Uterus (tissue), 2 donors: ENCODE measurements at regions not wholly inside any gene's neighbourhood (a gene's known extent, or its start where the extent isn't known, plus 50 kb on each side); places are given as distances from the start of the nearest gene placed in this dataset.

Source experiments
- CTCF ChIP-seq, 4 experiments: fragments of 200-600 bp in 2 of 4; fragments of 450-650 bp in 2 of 4; sonication (generic) in 2 of 4; IDR thresholded peaks; one replicate each; pipeline ENCODE4 v1.5.1; 2016 to 2019; ENCODE audit warnings: antibody characterized with exemption in 4 of 4, mild to moderate bottlenecking in 2 of 4, moderate library complexity in 1 of 4
- POLR2A ChIP-seq, 2 donors: fragments of 450-650 bp; IDR thresholded peaks; one replicate each; pipeline ENCODE4 v1.6.1; 2016; ENCODE audit warnings: antibody characterized with exemption in 2 of 2, mild to moderate bottlenecking in 1 of 2, moderate library complexity in 1 of 2

GRCh38 chr13:85303630-85304029 lies 495.6 kb downstream of the SLITRK6 start:
- TF ChIP-seq CTCF (IDR thresholded peaks at IDR 0.05): no peak
- no peak for TF ChIP-seq POLR2A (IDR thresholded peaks at IDR 0.05)
